Sigmoid colon (tissue), 4 donors: ENCODE measurements at regions not wholly inside any gene's neighbourhood (a gene's known extent, or its start where the extent isn't known, plus 50 kb on each side); places are given as distances from the start of the nearest gene placed in this dataset.

Source experiments
- POLR2A ChIP-seq, 2 donors: fragments of 450-650 bp; IDR thresholded peaks; one replicate each; pipeline ENCODE4 v1.6.1; 2016; ENCODE audit warnings: antibody characterized with exemption in 2 of 2, mild to moderate bottlenecking in 2 of 2, moderate library complexity in 2 of 2
- POLR2AphosphoS5 ChIP-seq, 4 donors: sonication (generic); formaldehyde crosslinking; IDR thresholded peaks; one replicate each; pipeline ENCODE4 v1.6.1; 2017; ENCODE audit warnings: antibody characterized with exemption in 4 of 4
- TF ChIP-seq, protein P1 (sequence below), 4 experiments: fragments of 450-650 bp in 3 of 4; fragments of 200-600 bp in 1 of 4; IDR thresholded peaks; one replicate each; pipeline ENCODE4 v1.5.1; 2016 to 2019; ENCODE audit warnings: antibody characterized with exemption in 4 of 4, mild to moderate bottlenecking in 3 of 4, moderate library complexity in 2 of 4

DNA sequence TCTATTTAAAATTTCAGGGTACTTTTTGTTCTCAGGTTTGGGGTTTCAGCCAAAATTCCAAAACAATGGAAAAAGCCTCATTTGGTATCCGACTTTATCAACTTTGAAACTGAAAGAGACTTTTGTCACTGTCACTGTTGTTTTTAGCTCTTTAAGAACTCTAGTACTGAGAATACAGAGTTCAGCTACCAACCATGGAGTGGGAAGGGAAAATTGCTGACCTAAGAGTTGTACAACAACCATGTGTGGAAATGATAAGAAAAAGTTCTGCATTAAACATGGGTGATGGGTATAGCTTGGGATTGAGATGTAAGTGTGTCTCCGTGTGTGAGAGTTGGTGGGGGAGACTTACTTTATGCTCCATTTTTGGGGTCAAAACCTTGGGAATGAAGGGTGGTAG, 206.6 kb upstream of the LRATD1 start:
- TF ChIP-seq POLR2AphosphoS5 (IDR thresholded peaks at IDR 0.05) (no peak), POLR2A (IDR thresholded peaks at IDR 0.05) (no peak)
- TF ChIP-seq, protein P1, sequence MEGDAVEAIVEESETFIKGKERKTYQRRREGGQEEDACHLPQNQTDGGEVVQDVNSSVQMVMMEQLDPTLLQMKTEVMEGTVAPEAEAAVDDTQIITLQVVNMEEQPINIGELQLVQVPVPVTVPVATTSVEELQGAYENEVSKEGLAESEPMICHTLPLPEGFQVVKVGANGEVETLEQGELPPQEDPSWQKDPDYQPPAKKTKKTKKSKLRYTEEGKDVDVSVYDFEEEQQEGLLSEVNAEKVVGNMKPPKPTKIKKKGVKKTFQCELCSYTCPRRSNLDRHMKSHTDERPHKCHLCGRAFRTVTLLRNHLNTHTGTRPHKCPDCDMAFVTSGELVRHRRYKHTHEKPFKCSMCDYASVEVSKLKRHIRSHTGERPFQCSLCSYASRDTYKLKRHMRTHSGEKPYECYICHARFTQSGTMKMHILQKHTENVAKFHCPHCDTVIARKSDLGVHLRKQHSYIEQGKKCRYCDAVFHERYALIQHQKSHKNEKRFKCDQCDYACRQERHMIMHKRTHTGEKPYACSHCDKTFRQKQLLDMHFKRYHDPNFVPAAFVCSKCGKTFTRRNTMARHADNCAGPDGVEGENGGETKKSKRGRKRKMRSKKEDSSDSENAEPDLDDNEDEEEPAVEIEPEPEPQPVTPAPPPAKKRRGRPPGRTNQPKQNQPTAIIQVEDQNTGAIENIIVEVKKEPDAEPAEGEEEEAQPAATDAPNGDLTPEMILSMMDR (IDR thresholded peaks at IDR 0.05): no peak
